HepG2 (cell line): ENCODE measurements at regions not wholly inside any gene's neighbourhood (a gene's known extent, or its start where the extent isn't known, plus 50 kb on each side); places are given as distances from the start of the nearest gene placed in this dataset.
A peak's percentile ranks its signal among the peaks of the same experiment; 100 is the strongest.

Experiments used
- ATAC-seq: fragments of 200-7000 bp; cut with Tn5 transposase; 3 replicates; pipeline ENCODE4 v1.9.1; 2020; ENCODE audit warnings: mild to moderate bottlenecking, moderate library complexity
- BruUV-seq: library from RNA; stranded (reverse); fragments of 400-500 nt; replicated peaks from 2 replicates; lab custom pipeline; 2021; lab: Mats Ljungman, UMichigan
- CTCF ChIA-PET: fragments of 300-600 bp; formaldehyde crosslinking; extraction: SDS; loops from one replicate; lab custom pipeline; 2021; ENCODE audit warnings: low total read pairs, inconsistent platforms, low intra/inter-chr PET ratio; lab: Yijun Ruan, JAX
- POLR2A ChIA-PET: fragments of 350-600 bp; sonication (Branson Sonifier 250); formaldehyde crosslinking; loops from one replicate; lab custom pipeline; 2020; ENCODE audit warnings: antibody characterized with exemption, inconsistent platforms; lab: Yijun Ruan, JAX
- DNase-seq: peaks from one replicate; pipeline ENCODE4 v3.0.0-alpha.2; 2015; ENCODE audit warnings: low spot score
- FAIRE-seq: peaks from 3 replicates; lab custom pipeline; 2011; peaks lifted over from hg19 to GRCh38; lab: Jason Lieb, UNC
- H2AFZ ChIP-seq: one replicate; pipeline ENCODE4 v1.6.1; 2011; ENCODE audit warnings: low read length, inconsistent platforms
- H3K27ac ChIP-seq: fragments of 300-600 bp; 3 replicates; pipeline ENCODE4 v1.8.0; 2011; ENCODE audit warnings: mixed run types, mild to moderate bottlenecking, mixed read lengths, low read length, inconsistent platforms; ENCODE audit not compliant: insufficient read depth; ENCODE audit errors: extremely low read length
- H3K27me3 ChIP-seq, 2 experiments: fragments of 200-600 bp in 1 of 2; 2 replicates in 1 of 2; 3 replicates in 1 of 2; pipeline versions ENCODE4 v1.6.0 to v1.8.0; 2011; ENCODE audit warnings: low read length in 2 of 2, mild to moderate bottlenecking in 2 of 2, moderate library complexity in 2 of 2, inconsistent platforms in 1 of 2; ENCODE audit not compliant: insufficient read depth in 2 of 2, control insufficient read depth in 1 of 2
- H3K36me3 ChIP-seq, 2 experiments: fragments of 200-600 bp in 1 of 2; replicated peaks in 1 of 2; 2 replicates in 1 of 2; 3 replicates in 1 of 2; pipeline versions ENCODE4 v1.5.1 to v1.8.0; 2011; ENCODE audit warnings: low read length in 2 of 2, inconsistent platforms in 1 of 2; ENCODE audit not compliant: insufficient read depth in 2 of 2, control insufficient read depth in 1 of 2
- H3K4me1 ChIP-seq: 2 replicates; pipeline ENCODE4 v1.5.1; 2012; ENCODE audit warnings: low read length, inconsistent platforms; ENCODE audit not compliant: insufficient read depth
- H3K4me2 ChIP-seq: 2 replicates; pipeline ENCODE4 v1.6.0; 2011; ENCODE audit warnings: low read depth, low read length, inconsistent platforms
- H3K4me3 ChIP-seq, 3 experiments: fragments of 200-600 bp in 1 of 3; sonication (generic), shearing (Covaris generic) in 1 of 3; replicated peaks in 1 of 3; 2 replicates each; pipeline ENCODE4 v1.5.1; 2011 to 2016; ENCODE audit warnings: low read length in 3 of 3, inconsistent platforms in 2 of 3, low read depth in 2 of 3, mild to moderate bottlenecking in 2 of 3, control low read depth in 1 of 3, mixed read lengths in 1 of 3; ENCODE audit not compliant: insufficient read depth in 1 of 3
- H3K79me2 ChIP-seq: one replicate; pipeline ENCODE4 v1.6.1; 2011; ENCODE audit warnings: low read length, inconsistent platforms; ENCODE audit not compliant: insufficient read depth
- H3K9ac ChIP-seq: 2 replicates; pipeline ENCODE4 v1.6.0; 2011; ENCODE audit warnings: mild to moderate bottlenecking, low read depth, low read length, inconsistent platforms; ENCODE audit not compliant: insufficient read depth
- H3K9me3 ChIP-seq: 2 replicates; pipeline ENCODE4 v1.5.1; 2012; ENCODE audit warnings: mild to moderate bottlenecking, low read length
- H4K20me1 ChIP-seq: 2 replicates; pipeline ENCODE4 v1.6.0; 2011; ENCODE audit warnings: inconsistent platforms, mild to moderate bottlenecking, low read length, moderate library complexity; ENCODE audit not compliant: insufficient read depth
- ATF7 ChIP-seq, 2 experiments: fragments of 450-650 bp in 1 of 2; sonication (generic) in 1 of 2; formaldehyde crosslinking in 1 of 2; IDR thresholded peaks; 2 replicates each; pipeline versions ENCODE4 v1.4.0 to v1.6.1; 2016 to 2020; ENCODE audit warnings: antibody characterized with exemption in 1 of 2, mild to moderate bottlenecking in 1 of 2, missing genetic modification reagents in 1 of 2
- EP300 ChIP-seq, 3 experiments: sonication (generic) in 1 of 3; formaldehyde crosslinking in 1 of 3; IDR thresholded peaks; 2 replicates each; pipeline versions ENCODE4 v1.5.1 to v1.6.1; 2011 to 2020; ENCODE audit warnings: low read depth in 2 of 3, low read length in 2 of 3, borderline replicate concordance in 1 of 3, improper control_type of control experiment in 1 of 3, mild to moderate bottlenecking in 1 of 3, missing genetic modification reagents in 1 of 3, moderate library complexity in 1 of 3
- ZNF597 ChIP-seq: sonication (generic); formaldehyde crosslinking; IDR thresholded peaks from 2 replicates; pipeline ENCODE4 v1.5.0; 2020; ENCODE audit warnings: missing genetic modification reagents
- WGBS: methylation state at CpG from one replicate; pipeline ENCODE4 v1.1.6; 2017; ENCODE audit warnings: low lambda C conversion rate; 5-methylcytosine and 5-hydroxymethylcytosine counted together
- in situ Hi-C: cut with HindIII; loops from 2 replicates; pipeline ENCODE4 v1.10.0; 2017; ENCODE audit warnings: low pct_unique_long_range_greater_than_20kb; ENCODE audit not compliant: extremely low pct_ligation_motif_present
- intact Hi-C: fragments of 100-400 bp; cut with micrococcal nuclease; formaldehyde crosslinking; loops from one replicate; pipeline ENCODE4 v1.10.0; 2022; ENCODE audit not compliant: unreplicated experiment

DNA sequence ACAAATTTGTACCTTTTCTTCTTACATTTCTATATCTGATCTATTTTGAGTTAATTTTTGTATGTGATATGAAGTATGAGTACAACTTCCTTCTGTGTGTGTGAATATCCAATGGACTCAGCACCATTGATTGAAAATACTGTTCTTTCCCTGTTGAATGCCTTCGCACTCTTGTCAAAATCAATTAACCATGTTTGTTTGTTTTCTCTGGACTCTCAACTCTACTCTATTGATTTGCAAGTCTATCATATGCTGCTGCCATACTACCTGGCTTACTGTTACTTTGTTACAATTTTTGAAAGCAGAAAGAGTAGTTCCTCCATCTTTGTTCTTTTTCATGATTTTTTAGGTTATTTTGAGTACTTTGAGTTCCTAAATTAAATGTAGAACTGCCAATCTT lies 1437.4 kb upstream of the SPRY2 start:
- Histone ChIP-seq H3K79me2 (no peaks in the 10 kb centered on the region), H3K27me3 (no peaks in the 10 kb centered on the region), H3K4me3 (no peak overlapping the region), H2AFZ (no peak overlapping the region), H3K27ac (no peak overlapping the region), H3K9ac (no peak overlapping the region), H3K9me3 (no peaks in the 10 kb centered on the region), H3K4me1 (no peaks in the 10 kb centered on the region), H3K36me3 (no peaks in the 10 kb centered on the region), H3K4me2 (no peak overlapping the region), H4K20me1 (no peaks in the 10 kb centered on the region)
- ATAC-seq, result peak; percentile 82
- WGBS, result 21% methylated on average over 1 of the region's 1 CpG
- FAIRE-seq, result no peak
- no peak for DNase-seq
- intact Hi-C loops, result no loop called here
- ChIA-PET CTCF (no interaction called here), POLR2A (no interaction called here)
- no peak for TF ChIP-seq ZNF597 (CRISPR knock-in tag)
- in situ Hi-C loops, result no loop called here
- no TSS peak for BruUV-seq

DNA sequence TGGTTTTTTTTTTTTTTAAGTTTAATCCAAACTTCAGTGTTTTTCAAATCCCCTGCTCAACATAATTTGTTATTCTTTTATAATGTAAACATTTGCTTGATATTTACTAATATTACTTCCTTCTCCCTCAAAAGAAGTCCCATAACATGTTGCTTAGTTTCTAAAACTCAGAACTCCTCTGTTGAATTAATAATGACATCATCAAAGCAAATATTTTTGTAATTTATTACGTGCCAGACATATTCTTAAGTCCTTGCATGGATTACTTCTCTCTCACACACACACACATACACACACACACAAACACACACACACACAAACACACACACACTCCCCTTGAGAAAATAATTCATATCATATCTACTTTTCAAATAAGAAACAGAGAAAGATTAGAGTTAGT lies 1432.3 kb upstream of the SPRY2 start:
- Histone ChIP-seq H3K79me2 (no peaks in the 10 kb centered on the region), H3K4me3 (no peak overlapping the region), H3K4me2 (no peak overlapping the region), H3K9ac (no peak overlapping the region), H3K27ac (no peak overlapping the region), H4K20me1 (no peaks in the 10 kb centered on the region), H2AFZ (no peak overlapping the region), H3K9me3 (no peaks in the 10 kb centered on the region), H3K4me1 (no peaks in the 10 kb centered on the region), H3K36me3 (no peaks in the 10 kb centered on the region), H3K27me3 (no peaks in the 10 kb centered on the region; a peak in 1 of 5 replicates)
- no peak for TF ChIP-seq EP300 (IDR thresholded peaks at IDR 0.05; ENCODE audit: low read depth in 2 of 2, low read length in 2 of 2)
- TF ChIP-seq EP300 (CRISPR knock-in tag; IDR thresholded peaks at IDR 0.05; ENCODE audit: borderline replicate concordance), result no peak
- TF ChIP-seq ATF7 (IDR thresholded peaks at IDR 0.05), result peak; percentile 95
- no peak for TF ChIP-seq ATF7 (CRISPR knock-in tag; IDR thresholded peaks at IDR 0.05)
- 0% methylated on average over 1 of the region's 1 CpG for WGBS
- ATAC-seq (no peak), FAIRE-seq (no peak), DNase-seq (no peak)
- POLR2A ChIA-PET, result no interaction called here
- intact Hi-C loops (no loop called here), in situ Hi-C loops (no loop called here)
- CTCF ChIA-PET, result no interaction called here
- no TSS peak for BruUV-seq
